ENCODE measurements at regions not wholly inside any gene's neighbourhood (a gene's known extent, or its start where the extent isn't known, plus 50 kb on each side); places are given as distances from the start of the nearest gene placed in this dataset.
"Not testable (repeated sequence)": the region's sequence is repeated elsewhere in the genome, so short reads cannot be mapped to it uniquely, and the experiment has no call there.

DNA sequence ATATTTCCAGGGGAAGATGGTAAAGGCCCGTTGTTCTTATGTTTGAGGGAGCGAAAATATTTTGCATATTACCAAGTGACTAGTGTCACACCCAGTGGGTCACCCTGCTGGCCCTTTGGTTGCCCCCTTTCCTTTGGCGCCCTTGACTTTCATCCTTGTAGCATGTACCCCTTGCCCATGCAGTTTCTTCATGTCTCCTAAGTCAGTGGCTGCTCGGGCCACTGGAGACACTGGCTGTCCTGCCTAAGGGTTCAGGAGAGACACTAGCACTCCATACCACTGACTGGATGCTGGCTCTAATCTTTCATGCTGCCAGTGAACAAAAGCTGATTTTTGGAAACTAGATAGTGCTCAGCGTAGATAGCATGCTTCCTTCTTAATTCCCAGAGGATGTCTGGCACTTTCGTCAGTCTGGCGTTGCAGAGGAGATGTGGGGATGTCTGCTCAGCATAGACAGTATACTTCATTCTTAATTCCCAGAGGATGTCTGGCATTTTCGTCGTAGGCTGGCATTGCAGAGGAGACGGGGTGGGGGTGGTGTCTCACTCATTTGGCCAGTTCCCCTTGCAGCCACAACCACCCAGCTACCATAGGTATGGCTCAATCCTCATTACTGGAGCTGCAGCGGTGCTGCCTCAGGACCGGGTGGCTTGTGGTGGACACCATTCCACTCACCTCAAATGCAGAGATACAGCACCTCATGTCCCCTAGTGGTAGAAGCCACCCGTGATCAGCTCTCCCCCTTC lies 770.9 kb upstream of the TPTE start:
- H3K36me3 ChIP-seq (ENCODE audit: control insufficient read depth in 4 of 4, insufficient read depth in 4 of 4, low read length in 4 of 4), result no peaks in the 10 kb centered on the region
- H3K27ac ChIP-seq (ENCODE audit: low read depth in 1 of 2, low read length in 1 of 2), result no peak overlapping the region
- 67 to 77% methylated on average over 13 of the region's 13 CpGs for WGBS, 2 donors
- ATAC-seq (ENCODE audit: insufficient read depth, low FRiP score) (no peak), DNase-seq (no peak)
- H3K27me3 ChIP-seq (ENCODE audit: control insufficient read depth in 3 of 3, insufficient read depth in 3 of 3, low read length in 2 of 3), result no peaks in the 10 kb centered on the region
- peaks cover 0 to 42% (median 9%) of the 10 kb centered on the region in 4 donors for H3K9me3 ChIP-seq (ENCODE audit: control insufficient read depth in 4 of 4, insufficient read depth in 3 of 4, low read length in 3 of 4)
- H3K9ac ChIP-seq (ENCODE audit: insufficient read depth in 1 of 2, low read length in 2 of 2), result no peak overlapping the region
- no peaks in the 10 kb centered on the region for H3K4me1 ChIP-seq (ENCODE audit: control insufficient read depth in 5 of 5, insufficient read depth in 5 of 5, low read length in 5 of 5)
- TF ChIP-seq, protein P1, sequence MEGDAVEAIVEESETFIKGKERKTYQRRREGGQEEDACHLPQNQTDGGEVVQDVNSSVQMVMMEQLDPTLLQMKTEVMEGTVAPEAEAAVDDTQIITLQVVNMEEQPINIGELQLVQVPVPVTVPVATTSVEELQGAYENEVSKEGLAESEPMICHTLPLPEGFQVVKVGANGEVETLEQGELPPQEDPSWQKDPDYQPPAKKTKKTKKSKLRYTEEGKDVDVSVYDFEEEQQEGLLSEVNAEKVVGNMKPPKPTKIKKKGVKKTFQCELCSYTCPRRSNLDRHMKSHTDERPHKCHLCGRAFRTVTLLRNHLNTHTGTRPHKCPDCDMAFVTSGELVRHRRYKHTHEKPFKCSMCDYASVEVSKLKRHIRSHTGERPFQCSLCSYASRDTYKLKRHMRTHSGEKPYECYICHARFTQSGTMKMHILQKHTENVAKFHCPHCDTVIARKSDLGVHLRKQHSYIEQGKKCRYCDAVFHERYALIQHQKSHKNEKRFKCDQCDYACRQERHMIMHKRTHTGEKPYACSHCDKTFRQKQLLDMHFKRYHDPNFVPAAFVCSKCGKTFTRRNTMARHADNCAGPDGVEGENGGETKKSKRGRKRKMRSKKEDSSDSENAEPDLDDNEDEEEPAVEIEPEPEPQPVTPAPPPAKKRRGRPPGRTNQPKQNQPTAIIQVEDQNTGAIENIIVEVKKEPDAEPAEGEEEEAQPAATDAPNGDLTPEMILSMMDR (IDR thresholded peaks at IDR 0.05; ENCODE audit: control extremely low read depth, extremely low read depth), result no peak
- no peak overlapping the region for H3K4me3 ChIP-seq

DNA sequence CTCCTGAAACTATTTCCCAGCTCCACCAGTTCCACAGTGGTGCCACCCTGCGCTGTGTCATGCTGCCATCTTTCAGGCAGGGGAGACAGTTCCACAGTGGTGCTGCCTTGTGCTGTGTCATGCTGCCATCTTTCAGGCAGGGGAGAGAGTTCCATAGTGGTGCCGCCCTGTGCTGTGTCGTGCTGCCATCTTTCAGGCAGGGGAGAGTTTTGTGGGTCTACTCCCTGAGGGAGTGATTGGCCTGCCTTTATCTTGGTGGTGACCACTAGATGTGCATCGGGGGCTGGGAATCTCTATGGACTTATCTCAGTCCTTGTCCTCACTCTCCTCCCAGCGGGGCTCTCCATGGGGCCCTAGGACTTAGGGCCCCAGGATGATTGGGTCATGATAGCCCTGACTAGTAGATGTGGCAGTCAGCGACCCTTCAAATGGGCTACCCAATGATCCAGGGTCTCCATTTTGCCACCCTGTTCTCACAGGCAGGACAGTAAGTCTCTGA lies 770.2 kb upstream of the TPTE start:
- H3K9me3 ChIP-seq (ENCODE audit: control insufficient read depth in 4 of 4, insufficient read depth in 3 of 4, low read length in 3 of 4), result peaks cover 0 to 40% (median 10%) of the 10 kb centered on the region in 4 donors
- H3K9ac ChIP-seq (ENCODE audit: insufficient read depth in 1 of 2, low read length in 2 of 2); DNase-seq; H3K27ac ChIP-seq (ENCODE audit: low read depth in 1 of 2, low read length in 1 of 2); H3K4me3 ChIP-seq; H3K4me1 ChIP-seq (ENCODE audit: control insufficient read depth in 5 of 5, insufficient read depth in 5 of 5, low read length in 5 of 5); H3K36me3 ChIP-seq (ENCODE audit: control insufficient read depth in 4 of 4, insufficient read depth in 4 of 4, low read length in 4 of 4); ATAC-seq (ENCODE audit: insufficient read depth, low FRiP score); H3K27me3 ChIP-seq (ENCODE audit: control insufficient read depth in 3 of 3, insufficient read depth in 3 of 3, low read length in 2 of 3): not testable (repeated sequence)
- 67 to 80% methylated on average over 6 of the region's 6 CpGs for WGBS, 2 donors

DNA sequence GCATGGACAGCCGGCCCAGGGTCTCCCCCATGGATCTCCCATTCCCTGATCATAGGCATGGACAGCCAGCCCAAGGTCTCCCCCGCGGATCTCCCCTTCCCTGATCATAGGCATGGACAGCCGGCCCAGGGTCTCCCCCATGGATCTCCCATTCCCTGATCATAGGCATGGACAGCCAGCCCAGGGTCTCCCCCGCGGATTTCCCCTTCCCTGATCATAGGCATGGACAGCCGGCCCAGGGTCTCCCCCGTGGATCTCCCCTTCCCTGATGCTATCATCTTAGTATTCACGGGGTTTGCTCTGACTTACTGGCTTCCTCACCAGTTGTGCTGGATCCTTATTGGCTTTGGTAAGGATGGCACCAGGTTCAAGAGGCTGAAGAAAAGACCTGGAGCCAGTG lies 769.4 kb upstream of the TPTE start:
- not testable (repeated sequence) for H3K36me3 ChIP-seq (ENCODE audit: control insufficient read depth in 4 of 4, insufficient read depth in 4 of 4, low read length in 4 of 4); DNase-seq; H3K4me1 ChIP-seq (ENCODE audit: control insufficient read depth in 5 of 5, insufficient read depth in 5 of 5, low read length in 5 of 5); ATAC-seq (ENCODE audit: insufficient read depth, low FRiP score); H3K27ac ChIP-seq (ENCODE audit: low read depth in 1 of 2, low read length in 1 of 2); H3K4me3 ChIP-seq; H3K27me3 ChIP-seq (ENCODE audit: control insufficient read depth in 3 of 3, insufficient read depth in 3 of 3, low read length in 2 of 3); H3K9ac ChIP-seq (ENCODE audit: insufficient read depth in 1 of 2, low read length in 2 of 2)
- peaks cover 0 to 42% (median 11%) of the 10 kb centered on the region in 4 donors for H3K9me3 ChIP-seq (ENCODE audit: control insufficient read depth in 4 of 4, insufficient read depth in 3 of 4, low read length in 3 of 4)
- 68 to 80% methylated on average over 9 of the region's 9 CpGs for WGBS, 2 donors

DNA sequence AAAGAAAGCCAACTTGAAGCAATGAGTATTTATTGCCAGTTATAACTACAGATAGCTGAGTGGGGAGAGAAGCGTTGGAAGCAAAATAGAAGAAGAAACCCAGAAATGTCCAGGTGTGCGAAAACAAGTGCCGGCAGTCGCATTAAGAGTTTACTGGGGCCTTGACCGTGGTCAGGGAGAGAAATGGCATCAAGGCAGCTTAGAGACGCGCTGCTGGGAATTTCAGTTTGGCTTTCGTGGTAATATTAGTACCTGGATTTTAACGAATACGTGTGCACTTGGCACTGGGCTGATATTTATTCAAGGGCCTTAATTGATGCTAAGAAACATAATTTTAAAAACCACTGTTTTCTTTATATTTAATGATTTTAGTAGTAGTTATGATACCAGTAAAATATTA lies 767.9 kb upstream of the TPTE start:
- H3K9ac ChIP-seq (ENCODE audit: insufficient read depth in 1 of 2, low read length in 2 of 2); ATAC-seq (ENCODE audit: insufficient read depth, low FRiP score); H3K4me1 ChIP-seq (ENCODE audit: control insufficient read depth in 5 of 5, insufficient read depth in 5 of 5, low read length in 5 of 5); DNase-seq; H3K36me3 ChIP-seq (ENCODE audit: control insufficient read depth in 4 of 4, insufficient read depth in 4 of 4, low read length in 4 of 4); H3K27ac ChIP-seq (ENCODE audit: low read depth in 1 of 2, low read length in 1 of 2); H3K27me3 ChIP-seq (ENCODE audit: control insufficient read depth in 3 of 3, insufficient read depth in 3 of 3, low read length in 2 of 3); H3K4me3 ChIP-seq: not testable (repeated sequence)
- WGBS, 2 donors, result 71 to 79% methylated on average over 10 of the region's 10 CpGs
- H3K9me3 ChIP-seq (ENCODE audit: control insufficient read depth in 4 of 4, insufficient read depth in 3 of 4, low read length in 3 of 4), result peaks cover 4 to 43% (median 12%) of the 10 kb centered on the region in 4 donors

DNA sequence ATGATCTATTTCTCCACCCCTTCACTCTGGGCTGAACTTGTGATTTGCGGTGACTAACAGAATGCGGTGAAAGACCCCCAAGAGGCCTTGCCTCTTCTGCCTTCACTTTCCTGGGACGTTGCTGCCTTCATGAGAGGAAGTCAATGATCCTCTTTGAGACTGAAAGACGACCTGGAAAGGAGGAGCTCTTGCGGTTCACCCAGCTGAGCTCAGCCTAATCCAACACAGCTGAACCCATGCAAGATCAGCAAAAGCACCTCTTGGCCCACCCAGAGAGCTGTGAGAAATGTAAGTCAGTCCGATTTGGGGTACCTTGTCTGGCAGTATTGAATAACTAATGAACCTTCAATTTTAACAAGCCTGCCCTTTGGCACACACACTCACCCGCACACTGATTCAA lies 767.4 kb upstream of the TPTE start:
- ATAC-seq (ENCODE audit: insufficient read depth, low FRiP score) (no peak), DNase-seq (no peak)
- Histone ChIP-seq H3K9ac (ENCODE audit: insufficient read depth in 1 of 2, low read length in 2 of 2) (no peak overlapping the region), H3K4me1 (ENCODE audit: control insufficient read depth in 5 of 5, insufficient read depth in 5 of 5, low read length in 5 of 5) (no peaks in the 10 kb centered on the region), H3K27ac (ENCODE audit: low read depth in 1 of 2, low read length in 1 of 2) (no peak overlapping the region), H3K9me3 (ENCODE audit: control insufficient read depth in 4 of 4, insufficient read depth in 3 of 4, low read length in 3 of 4) (peaks cover 4 to 46% (median 13%) of the 10 kb centered on the region in 4 donors), H3K36me3 (ENCODE audit: control insufficient read depth in 4 of 4, insufficient read depth in 4 of 4, low read length in 4 of 4) (no peaks in the 10 kb centered on the region), H3K27me3 (ENCODE audit: control insufficient read depth in 3 of 3, insufficient read depth in 3 of 3, low read length in 2 of 3) (no peaks in the 10 kb centered on the region), H3K4me3 (no peak overlapping the region)
- TF ChIP-seq, protein P1 (IDR thresholded peaks at IDR 0.05; ENCODE audit: control extremely low read depth, extremely low read depth), result no peak
- WGBS, 2 donors, result 60 to 66% methylated on average over 7 of the region's 7 CpGs

DNA sequence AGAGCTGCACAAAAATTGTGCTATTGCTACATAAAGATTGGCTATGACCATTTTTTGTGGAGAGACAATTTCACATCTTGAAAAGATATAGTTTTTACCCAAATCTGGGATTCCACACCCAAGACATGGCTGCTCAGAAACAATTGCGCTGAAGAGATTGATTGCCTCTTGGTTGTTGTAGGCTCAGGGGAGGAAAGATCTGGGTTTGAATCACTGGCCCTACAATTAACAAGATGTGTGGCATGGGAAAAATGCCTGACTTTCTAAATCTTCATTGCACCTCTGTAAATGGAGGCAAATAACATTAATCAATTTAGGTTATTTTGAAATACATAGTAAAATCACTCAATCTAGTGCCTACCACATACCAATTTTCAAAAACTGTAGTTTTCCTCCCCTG lies 766.9 kb upstream of the TPTE start:
- peaks cover 4 to 48% (median 14%) of the 10 kb centered on the region in 4 donors for H3K9me3 ChIP-seq (ENCODE audit: control insufficient read depth in 4 of 4, insufficient read depth in 3 of 4, low read length in 3 of 4)
- 53 to 56% methylated on average over 1 of the region's 1 CpG for WGBS, 2 donors
- not testable (repeated sequence) for H3K27ac ChIP-seq (ENCODE audit: low read depth in 1 of 2, low read length in 1 of 2); H3K27me3 ChIP-seq (ENCODE audit: control insufficient read depth in 3 of 3, insufficient read depth in 3 of 3, low read length in 2 of 3); ATAC-seq (ENCODE audit: insufficient read depth, low FRiP score); H3K9ac ChIP-seq (ENCODE audit: insufficient read depth in 1 of 2, low read length in 2 of 2); H3K4me3 ChIP-seq; DNase-seq; H3K4me1 ChIP-seq (ENCODE audit: control insufficient read depth in 5 of 5, insufficient read depth in 5 of 5, low read length in 5 of 5); H3K36me3 ChIP-seq (ENCODE audit: control insufficient read depth in 4 of 4, insufficient read depth in 4 of 4, low read length in 4 of 4)
